ENCODE measurements at regions not wholly inside any gene's neighbourhood (a gene's known extent, or its start where the extent isn't known, plus 50 kb on each side); places are given as distances from the start of the nearest gene placed in this dataset.
A peak's percentile ranks its signal among the peaks of the same experiment; 100 is the strongest.

DNA sequence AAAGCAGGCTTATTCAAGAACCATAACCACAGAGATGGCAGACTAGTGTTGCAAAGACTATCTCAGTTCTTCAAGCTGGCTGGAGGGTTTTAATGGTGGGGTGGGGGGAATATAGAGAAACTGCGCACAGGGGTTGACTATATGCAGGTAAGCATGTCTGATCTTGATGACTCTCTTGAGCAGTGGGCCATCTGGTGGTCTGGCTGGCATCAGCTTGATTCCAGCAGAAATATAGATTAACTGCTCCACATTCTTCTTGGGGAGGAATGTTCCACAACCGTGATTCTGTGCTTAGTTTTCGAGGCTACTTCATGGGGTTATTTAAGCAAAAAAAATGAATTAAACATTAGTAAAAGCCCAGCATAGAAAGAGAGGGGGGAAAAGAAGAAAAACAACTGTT lies 158.8 kb upstream of the PGR start:
- no peaks in the 10 kb centered on the region for H3K4me1 ChIP-seq (replicated peaks in 1 of 4; ENCODE audit: control insufficient read depth in 3 of 4, insufficient read depth in 4 of 4, low read length in 3 of 4)
- H2BK12ac ChIP-seq (ENCODE audit: low read depth, low read length) = no peak overlapping the region
- H3K23me2 ChIP-seq (ENCODE audit: low read depth, low read length) = no peaks in the 10 kb centered on the region
- no peaks in the 10 kb centered on the region for H4K20me1 ChIP-seq (replicated peaks in 1 of 2; ENCODE audit: control insufficient read depth in 1 of 2, insufficient read depth in 2 of 2, low read length in 2 of 2)
- no peak for FAIRE-seq
- H3K79me2 ChIP-seq (ENCODE audit: control insufficient read depth in 1 of 2, insufficient read depth in 2 of 2, low read length in 2 of 2) = no peaks in the 10 kb centered on the region
- no peak overlapping the region for H4K5ac ChIP-seq (ENCODE audit: insufficient read length, low read depth, low read length)
- no peak overlapping the region for H2BK120ac ChIP-seq (replicated peaks; ENCODE audit: low read depth, low read length)
- no peak overlapping the region for H2AK5ac ChIP-seq (ENCODE audit: low read depth, low read length)
- no peak overlapping the region for H3K4me3 ChIP-seq (ENCODE audit: extremely low read depth in 1 of 4, insufficient read depth in 2 of 4, low read depth in 3 of 4, low read length in 4 of 4)
- H3K56ac ChIP-seq (replicated peaks; ENCODE audit: insufficient read length, low read depth, low read length) = no peak overlapping the region
- H3K23ac ChIP-seq (ENCODE audit: insufficient read length) = no peak overlapping the region
- no peak overlapping the region for H2AFZ ChIP-seq (ENCODE audit: low read length)
- no peak overlapping the region for H2BK15ac ChIP-seq (ENCODE audit: low read length)
- no peak overlapping the region for H3K9ac ChIP-seq (replicated peaks in 1 of 4; ENCODE audit: extremely low read depth in 1 of 4, low read depth in 3 of 4, low read length in 3 of 4)
- no peak overlapping the region for H2BK5ac ChIP-seq (ENCODE audit: low read depth, low read length)
- no peak overlapping the region for H3K4me2 ChIP-seq (ENCODE audit: insufficient read depth in 1 of 2, low read depth in 2 of 2, low read length in 2 of 2)
- ChIA-PET POLR2A (ENCODE audit: partially characterized antibody) (no interaction called here), CTCF (ENCODE audit: partially characterized antibody) (interaction anchor here (0.9 to 1.8 kb wide), 2 partner anchors 10 to 607 kb away, joined by 3 to 5 read pairs; no protein-coding TSS in a partner anchor)
- H4K8ac ChIP-seq (ENCODE audit: extremely low read depth, insufficient read depth, low read length) = no peak overlapping the region
- no peak overlapping the region for H4K91ac ChIP-seq (replicated peaks; ENCODE audit: insufficient read length, low read length)
- 64% methylated on average over 3 of the region's 3 CpGs; no CpG with 5 or more reads in 1 of the 2 experiments for WGBS, 2 experiments (ENCODE audit: extremely low coverage in 1 of 2, insufficient coverage in 1 of 2, insufficient read length in 1 of 2, insufficient replicate concordance in 2 of 2, low coverage in 1 of 2, low lambda C conversion rate in 2 of 2, missing lambda C conversion rate in 1 of 2)
- H3K79me1 ChIP-seq (ENCODE audit: low read depth, low read length) = no peaks in the 10 kb centered on the region
- no peak overlapping the region for H3K27ac ChIP-seq (ENCODE audit: low read depth, low read length)
- H2BK20ac ChIP-seq (ENCODE audit: low read length) = no peak overlapping the region
- DNase-seq (ENCODE audit: low read depth in 1 of 2, low spot score in 2 of 2) = no peak
- H3K36me3 ChIP-seq (ENCODE audit: control insufficient read depth in 2 of 4, insufficient read depth in 4 of 4, low read length in 3 of 4) = no peaks in the 10 kb centered on the region; a peak in 1 of 8 replicates
- no peak overlapping the region for H3K18ac ChIP-seq (ENCODE audit: extremely low read depth, low read length)
- no peak overlapping the region for H3K14ac ChIP-seq (ENCODE audit: insufficient read length)
- no peaks in the 10 kb centered on the region for H3K9me3 ChIP-seq (ENCODE audit: insufficient read depth in 2 of 2, low read depth in 1 of 2, low read length in 1 of 2)
- no peak for TF ChIP-seq CBX5 (IDR thresholded peaks at IDR 0.05; ENCODE audit: low read depth, low read length)
- no peak for TF ChIP-seq RFX5 (IDR thresholded peaks at IDR 0.05; ENCODE audit: borderline replicate concordance, low read depth, low read length)
- TF ChIP-seq SUZ12 (IDR thresholded peaks at IDR 0.05; ENCODE audit: low read length) = no peak
- peak; percentile 42 to 60; a peak in 3 of 4 replicates for TF ChIP-seq RAD21 (IDR thresholded peaks at IDR 0.05 in 1 of 2, conservative IDR thresholded peaks at IDR 0.05 in 1 of 2; ENCODE audit: low read depth in 2 of 2, low read length in 2 of 2)
- TF ChIP-seq, protein P1, sequence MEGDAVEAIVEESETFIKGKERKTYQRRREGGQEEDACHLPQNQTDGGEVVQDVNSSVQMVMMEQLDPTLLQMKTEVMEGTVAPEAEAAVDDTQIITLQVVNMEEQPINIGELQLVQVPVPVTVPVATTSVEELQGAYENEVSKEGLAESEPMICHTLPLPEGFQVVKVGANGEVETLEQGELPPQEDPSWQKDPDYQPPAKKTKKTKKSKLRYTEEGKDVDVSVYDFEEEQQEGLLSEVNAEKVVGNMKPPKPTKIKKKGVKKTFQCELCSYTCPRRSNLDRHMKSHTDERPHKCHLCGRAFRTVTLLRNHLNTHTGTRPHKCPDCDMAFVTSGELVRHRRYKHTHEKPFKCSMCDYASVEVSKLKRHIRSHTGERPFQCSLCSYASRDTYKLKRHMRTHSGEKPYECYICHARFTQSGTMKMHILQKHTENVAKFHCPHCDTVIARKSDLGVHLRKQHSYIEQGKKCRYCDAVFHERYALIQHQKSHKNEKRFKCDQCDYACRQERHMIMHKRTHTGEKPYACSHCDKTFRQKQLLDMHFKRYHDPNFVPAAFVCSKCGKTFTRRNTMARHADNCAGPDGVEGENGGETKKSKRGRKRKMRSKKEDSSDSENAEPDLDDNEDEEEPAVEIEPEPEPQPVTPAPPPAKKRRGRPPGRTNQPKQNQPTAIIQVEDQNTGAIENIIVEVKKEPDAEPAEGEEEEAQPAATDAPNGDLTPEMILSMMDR (IDR thresholded peaks at IDR 0.05; ENCODE audit: control extremely low read depth in 1 of 3, insufficient read depth in 1 of 3, low read depth in 1 of 3, low read length in 3 of 3) = peak; percentile 19 to 30 (median 26); a peak in 3 of 4 replicates
- no peak overlapping the region for H3K4ac ChIP-seq (replicated peaks; ENCODE audit: insufficient read length, low read depth, low read length)
- no peaks in the 10 kb centered on the region for H3K27me3 ChIP-seq (replicated peaks in 1 of 4; ENCODE audit: control insufficient read depth in 3 of 4, extremely low read depth in 1 of 4, insufficient read depth in 3 of 4, low read length in 3 of 4)
